ENCODE measurements at regions not wholly inside any gene's neighbourhood (a gene's known extent, or its start where the extent isn't known, plus 50 kb on each side); places are given as distances from the start of the nearest gene placed in this dataset.
"Not testable (repeated sequence)": the region's sequence is repeated elsewhere in the genome, so short reads cannot be mapped to it uniquely, and the experiment has no call there.

DNA sequence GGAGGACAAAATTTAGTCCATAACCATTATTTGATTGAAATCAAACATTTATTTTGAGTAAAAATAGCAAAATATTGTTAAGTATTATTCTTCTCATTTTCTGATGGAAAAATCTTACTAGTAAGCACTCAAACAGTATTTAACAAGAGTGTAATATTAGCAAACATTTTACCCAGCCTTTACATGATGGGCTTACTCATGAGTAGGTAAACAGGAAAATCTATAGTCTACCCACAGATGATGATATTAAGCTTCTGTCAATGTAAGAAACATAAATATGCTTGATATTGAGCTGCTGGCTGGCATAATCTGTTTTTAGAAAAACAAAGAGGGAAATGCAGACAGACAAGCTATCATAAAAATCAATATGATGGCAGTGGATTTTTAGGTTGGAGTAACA lies 418.5 kb upstream of the COX7C start:
- no peak for DNase-seq (ENCODE audit: low read depth in 2 of 2)

GRCh38 chr5:86228147-86228546 lies 389.6 kb upstream of the COX7C start:
- DNase-seq (ENCODE audit: low read depth in 2 of 2): no peak

DNA sequence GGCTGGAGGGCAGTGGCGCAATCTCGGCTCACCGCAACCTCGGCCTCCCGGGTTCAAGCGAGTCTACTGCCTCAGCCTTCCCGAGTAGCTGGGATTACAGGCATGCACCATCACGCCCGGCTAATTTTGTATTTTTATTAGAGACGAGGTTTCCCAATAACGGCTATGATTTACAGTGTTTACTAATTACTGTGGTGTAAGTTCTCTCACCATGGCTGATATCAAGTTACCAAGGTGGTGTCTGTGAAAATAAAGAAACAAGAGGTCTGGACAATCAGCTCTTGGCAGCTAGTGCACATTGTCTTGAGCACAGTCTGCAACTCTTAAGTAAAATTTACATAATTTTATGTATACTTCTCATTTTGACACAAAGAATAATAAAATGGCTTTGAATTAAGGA lies 385.5 kb upstream of the COX7C start:
- no peak for DNase-seq (ENCODE audit: low read depth in 2 of 2)

DNA sequence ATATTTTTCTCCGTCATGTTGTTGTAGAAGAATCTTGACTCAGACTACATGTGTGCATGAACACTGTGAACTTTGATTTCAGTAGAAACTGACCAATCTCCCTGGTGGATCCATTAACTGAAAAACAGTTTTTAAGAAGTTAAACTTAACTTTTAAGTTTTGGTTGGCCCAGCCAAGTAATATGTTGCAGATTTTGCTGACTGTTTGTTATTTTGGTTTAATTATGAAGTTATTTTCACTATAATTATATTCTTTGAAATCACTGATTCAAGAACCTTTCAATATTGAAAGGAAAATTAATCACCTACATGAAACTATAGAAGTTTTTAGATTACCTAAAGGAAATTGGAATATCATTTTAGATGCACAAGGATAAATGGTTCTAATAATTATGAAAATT lies 373.6 kb upstream of the COX7C start:
- no peak for DNase-seq (ENCODE audit: low read depth in 2 of 2)

GRCh38 chr5:86257871-86258270 lies 359.9 kb upstream of the COX7C start:
- no peak for DNase-seq (ENCODE audit: low read depth in 2 of 2)

- not testable (repeated sequence) for DNase-seq (ENCODE audit: low read depth in 2 of 2)
Observed at GRCh38 chr5:86284400-86285190, 333.1 kb upstream of the COX7C start.

DNA sequence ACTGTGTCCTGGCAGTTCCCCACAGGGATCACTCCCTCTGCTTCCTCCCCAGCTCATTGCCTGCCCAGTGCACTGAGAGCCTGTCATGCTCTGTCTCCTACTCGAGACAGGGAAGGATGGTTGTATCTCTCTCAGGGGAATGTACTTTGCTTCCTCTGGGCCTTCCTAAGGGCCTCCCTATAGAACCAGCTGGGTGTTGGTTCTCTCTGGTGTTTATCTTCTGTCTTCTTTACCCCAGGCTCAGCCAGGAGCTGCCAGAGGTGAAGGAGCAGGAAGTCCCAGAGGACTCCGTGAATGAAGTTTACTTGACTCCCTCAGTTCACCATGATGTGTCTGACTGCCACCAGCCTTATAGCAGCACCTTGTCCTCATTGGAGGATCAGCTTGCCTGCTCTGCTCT lies 330.3 kb upstream of the COX7C start:
- not testable (repeated sequence) for DNase-seq (ENCODE audit: low read depth in 2 of 2)

DNA sequence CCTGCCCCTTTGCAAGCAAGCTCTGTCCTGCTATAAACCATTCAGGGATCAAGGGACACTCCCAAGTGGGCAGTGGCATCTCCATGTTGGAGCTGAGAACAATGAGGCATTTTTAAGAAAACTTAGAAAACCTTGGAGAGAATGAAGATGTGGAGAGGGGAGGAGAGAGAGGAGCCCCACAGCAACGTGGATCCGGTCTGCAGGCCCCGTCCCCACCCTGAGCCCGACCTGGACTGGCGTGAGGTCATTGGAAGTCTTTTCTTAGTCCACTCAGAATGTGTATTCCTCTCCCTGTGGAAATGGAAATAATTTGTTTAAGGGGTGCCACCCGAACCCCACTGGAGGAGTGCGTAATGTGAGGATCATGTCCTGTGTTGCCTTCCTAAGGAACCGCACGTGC lies 328.0 kb upstream of the COX7C start:
- not testable (repeated sequence) for DNase-seq (ENCODE audit: low read depth in 2 of 2)

DNA sequence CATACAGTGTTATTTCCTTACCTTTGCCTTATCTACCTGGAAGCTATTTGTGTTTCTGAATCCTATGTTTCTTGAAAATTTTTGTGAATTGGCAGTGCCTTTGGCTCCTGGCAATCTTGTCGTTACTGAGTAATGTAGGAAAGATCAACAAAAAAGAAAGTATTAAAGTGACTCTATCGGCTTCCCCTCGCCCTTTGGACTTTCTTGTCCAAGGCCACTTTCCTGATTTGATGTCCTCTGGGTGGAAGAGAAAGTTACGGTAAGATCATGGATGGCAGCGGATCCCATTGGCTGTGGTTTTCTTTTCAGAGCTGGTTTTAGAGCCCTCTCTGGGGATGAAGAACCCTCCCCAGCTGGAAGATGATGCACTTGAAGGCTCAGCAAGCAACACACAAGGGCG lies 324.9 kb upstream of the COX7C start:
- not testable (repeated sequence) for DNase-seq (ENCODE audit: low read depth in 2 of 2)

DNA sequence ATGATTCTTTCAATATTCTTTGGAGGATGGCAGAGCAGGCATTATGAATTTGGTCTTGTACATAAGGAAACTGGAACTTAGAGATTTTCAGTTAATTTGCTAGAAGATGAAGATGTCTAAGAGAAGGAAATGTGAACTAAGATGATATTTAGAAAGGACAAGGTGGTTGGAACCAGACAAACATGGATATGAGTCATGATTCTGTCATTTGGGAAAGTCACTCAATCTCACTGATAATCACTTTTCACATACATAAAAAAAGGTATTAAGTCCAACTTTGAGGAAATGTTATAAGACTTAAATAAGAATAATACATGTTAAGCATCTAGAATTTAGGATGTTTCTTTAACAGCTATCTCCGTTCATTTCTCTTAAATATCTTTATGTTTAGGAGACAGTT lies 315.1 kb upstream of the COX7C start:
- not testable (repeated sequence) for DNase-seq (ENCODE audit: low read depth in 2 of 2)

GRCh38 chr5:86305050-86305449 lies 312.7 kb upstream of the COX7C start:
- not testable (repeated sequence) for DNase-seq (ENCODE audit: low read depth in 2 of 2)

- no peak for DNase-seq (ENCODE audit: low read depth in 2 of 2)
Observed at GRCh38 chr5:86314951-86315350, 302.8 kb upstream of the COX7C start.

GRCh38 chr5:86320266-86320665 lies 297.5 kb upstream of the COX7C start:
- no peak for DNase-seq (ENCODE audit: low read depth in 2 of 2)

GRCh38 chr5:86329318-86329717 lies 288.4 kb upstream of the COX7C start:
- DNase-seq (ENCODE audit: low read depth in 2 of 2): no peak

GRCh38 chr5:86330736-86331135 lies 287.0 kb upstream of the COX7C start:
- DNase-seq (ENCODE audit: low read depth in 2 of 2): no peak

DNA sequence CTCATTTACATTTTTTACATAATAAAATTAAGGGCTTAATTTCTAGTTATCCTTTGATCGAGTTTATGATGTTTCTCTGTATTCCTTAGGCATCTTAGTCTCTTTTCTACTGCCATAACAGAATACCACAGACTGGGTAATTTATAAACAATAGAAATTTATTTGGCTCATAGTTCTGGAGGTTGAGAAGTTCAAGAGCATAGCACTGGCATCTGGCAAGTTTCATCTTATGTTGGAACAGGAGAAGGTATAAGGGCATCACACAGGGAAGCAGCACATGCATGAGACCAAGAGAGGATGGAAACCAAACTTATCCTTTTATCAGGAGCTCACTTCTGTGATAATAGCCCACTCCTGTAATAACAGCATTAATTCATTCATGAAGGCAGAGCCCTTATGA lies 284.9 kb upstream of the COX7C start:
- no peak for DNase-seq (ENCODE audit: low read depth in 2 of 2)

DNA sequence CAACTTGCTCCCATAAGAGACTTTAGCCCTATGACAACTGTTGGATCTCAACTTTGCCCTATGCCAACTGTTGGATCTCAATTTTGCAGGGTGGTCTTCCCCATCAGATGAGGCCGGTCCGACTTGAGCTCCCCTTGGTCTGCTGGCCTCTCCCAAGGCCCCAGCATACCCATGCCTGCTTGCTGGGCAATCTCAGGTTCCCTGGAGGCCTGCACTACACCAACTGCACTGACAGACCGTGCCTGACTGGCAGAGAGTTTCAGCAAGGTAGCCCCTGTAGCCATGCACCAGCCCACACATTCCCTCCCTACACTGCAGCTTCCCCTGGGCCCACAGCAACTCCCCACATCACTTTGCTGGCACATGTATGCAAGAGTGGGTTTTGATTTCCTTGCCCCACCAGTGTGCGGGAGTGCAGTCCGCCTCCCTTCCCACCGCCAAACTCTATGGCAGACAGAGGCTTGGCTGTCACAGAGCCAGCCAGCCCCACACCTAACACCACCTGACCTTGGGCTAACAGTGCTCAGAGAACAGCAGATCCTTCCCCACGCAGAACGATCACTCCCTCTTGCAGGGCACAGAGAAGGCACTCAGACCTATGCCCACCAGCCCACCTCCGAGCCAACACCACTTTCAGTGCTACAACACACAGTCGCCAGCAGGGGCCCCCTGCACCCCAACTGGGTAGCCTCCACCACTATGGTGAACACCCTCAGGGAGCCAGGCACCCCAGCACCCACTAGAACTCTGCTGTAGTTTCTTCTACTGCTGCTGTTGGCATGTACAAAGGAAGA lies 279.9 kb upstream of the COX7C start:
- no peak for DNase-seq (ENCODE audit: low read depth in 2 of 2)

- DNase-seq (ENCODE audit: low read depth in 2 of 2): no peak
Observed at GRCh38 chr5:86354664-86355063, 263.1 kb upstream of the COX7C start.

DNA sequence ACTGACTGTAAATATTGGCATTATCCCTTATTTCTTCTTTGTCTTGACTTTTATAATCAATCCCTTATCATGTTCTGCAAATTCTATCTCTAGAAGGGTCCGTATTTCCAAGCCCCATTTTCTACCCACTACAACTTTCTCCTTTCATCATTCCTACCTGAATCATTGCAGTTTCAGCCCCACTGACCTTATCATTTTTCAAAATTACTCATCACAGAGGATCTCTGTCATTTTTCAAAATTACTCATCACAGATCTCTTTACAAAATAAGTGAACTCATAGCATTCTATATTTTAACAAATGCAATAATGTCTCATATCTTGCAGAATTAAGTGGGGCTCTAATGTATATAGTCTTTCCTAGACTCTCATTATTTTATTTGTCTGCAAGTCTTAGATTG lies 256.9 kb upstream of the COX7C start:
- no peak for DNase-seq (ENCODE audit: low read depth in 2 of 2)

- no peak for DNase-seq (ENCODE audit: low read depth in 2 of 2)
Observed at GRCh38 chr5:86371061-86371460, 246.7 kb upstream of the COX7C start.

DNA sequence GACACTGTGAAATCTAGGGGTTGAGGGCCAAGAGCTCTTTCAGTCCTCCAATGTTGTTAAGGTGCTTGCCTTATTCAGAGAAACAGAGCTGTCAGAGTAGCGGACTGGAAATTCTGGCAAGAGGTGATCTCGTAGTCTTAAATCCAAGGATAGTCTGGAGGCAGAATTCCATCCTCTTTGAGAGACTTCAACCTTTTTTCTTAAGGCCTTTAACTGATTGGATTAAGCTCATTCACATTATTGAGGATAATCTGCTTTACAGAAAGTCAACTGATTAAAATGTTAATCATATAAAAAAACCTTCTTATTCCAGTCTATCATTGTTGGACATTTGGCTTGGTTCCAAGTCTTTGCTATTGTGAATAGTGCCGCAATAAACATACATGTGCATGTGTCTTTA lies 243.1 kb upstream of the COX7C start:
- DNase-seq (ENCODE audit: low read depth in 2 of 2): no peak

DNA sequence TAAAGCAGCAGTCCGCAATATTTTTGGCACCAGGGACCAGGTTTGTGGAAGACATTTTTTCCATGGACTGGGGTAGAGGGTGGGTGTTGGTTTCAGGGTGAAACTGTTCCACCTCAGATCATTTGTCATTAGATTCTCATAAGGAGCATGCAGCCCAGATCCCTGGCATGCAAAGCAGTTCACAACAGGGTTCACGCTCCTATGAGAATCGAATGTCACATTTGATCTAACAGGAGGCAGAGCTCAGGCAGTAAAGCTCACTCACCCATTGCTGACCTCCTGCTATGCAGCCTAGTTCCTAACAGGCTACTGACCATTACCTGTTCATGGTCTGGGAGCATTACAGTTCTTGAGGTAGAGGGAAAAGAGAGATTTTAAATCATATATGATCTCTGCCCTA lies 241.5 kb upstream of the COX7C start:
- no peak for DNase-seq (ENCODE audit: low read depth in 2 of 2)

DNA sequence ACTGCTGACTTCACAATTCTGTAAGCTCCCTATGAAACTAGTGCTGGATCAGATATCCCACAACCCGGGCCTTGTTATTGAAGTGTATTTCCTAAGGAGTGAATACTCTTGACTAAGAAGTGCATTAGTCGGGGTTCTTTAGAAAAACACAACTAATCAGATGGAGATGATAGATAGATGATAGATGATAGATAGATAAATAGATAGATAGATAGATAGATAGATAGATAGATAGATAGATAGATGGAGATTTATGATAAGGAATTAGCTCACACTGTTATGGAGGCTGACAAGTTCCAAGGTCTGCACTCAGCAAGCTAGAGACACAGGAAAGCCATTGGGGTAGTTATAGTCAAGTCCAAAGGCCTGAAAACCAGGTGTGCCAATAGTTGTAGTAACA lies 214.6 kb upstream of the COX7C start:
- no peak for DNase-seq (ENCODE audit: low read depth in 2 of 2)

Data from fibroblast of skin of left biceps (primary cell).